Trophoblast cell (in vitro differentiated cells and primary cell): ENCODE measurements at regions not wholly inside any gene's neighbourhood (a gene's known extent, or its start where the extent isn't known, plus 50 kb on each side); places are given as distances from the start of the nearest gene placed in this dataset.

ENCODE experiments used
- DNase-seq, 2 donors: peaks; one replicate each; pipeline ENCODE4 v3.0.0-alpha.2; 2016
- H2AFZ ChIP-seq: 2 replicates; pipeline ENCODE4 v1.6.1; 2013; ENCODE audit warnings: low read length, moderate library complexity, mild to moderate bottlenecking; ENCODE audit not compliant: insufficient read depth, poor library complexity
- H2AK5ac ChIP-seq: 2 replicates; pipeline ENCODE4 v1.6.1; 2013; ENCODE audit warnings: mild to moderate bottlenecking, low read length
- H2BK120ac ChIP-seq: 2 replicates; pipeline ENCODE4 v1.6.1; 2013; ENCODE audit warnings: low read length, mild to moderate bottlenecking, moderate library complexity; ENCODE audit not compliant: insufficient read depth, poor library complexity
- H2BK12ac ChIP-seq: 2 replicates; pipeline ENCODE4 v1.6.1; 2013; ENCODE audit warnings: mild to moderate bottlenecking, low read length, moderate library complexity
- H2BK5ac ChIP-seq: 2 replicates; pipeline ENCODE4 v1.6.1; 2013; ENCODE audit warnings: low read length, low read depth, moderate library complexity, mild to moderate bottlenecking; ENCODE audit not compliant: poor library complexity
- H3K14ac ChIP-seq: 2 replicates; pipeline ENCODE4 v1.6.1; 2013; ENCODE audit warnings: mild to moderate bottlenecking, low read length
- H3K18ac ChIP-seq: 2 replicates; pipeline ENCODE4 v1.6.1; 2013; ENCODE audit warnings: mild to moderate bottlenecking, low read length
- H3K23ac ChIP-seq: 2 replicates; pipeline ENCODE4 v1.6.1; 2013; ENCODE audit warnings: low read length
- H3K27ac ChIP-seq: 2 replicates; pipeline ENCODE4 v1.5.1; 2013; ENCODE audit warnings: low read depth, mild to moderate bottlenecking, inconsistent platforms, low read length, moderate library complexity
- H3K27me3 ChIP-seq: 2 replicates; pipeline ENCODE4 v1.6.1; 2013; ENCODE audit warnings: inconsistent platforms, mild to moderate bottlenecking, low read length, moderate library complexity; ENCODE audit not compliant: insufficient read depth
- H3K36me3 ChIP-seq, 2 experiments: 1 replicate in 1 of 2; 2 replicates in 1 of 2; pipeline ENCODE4 v1.6.1; 2013; ENCODE audit warnings: low read length in 2 of 2, mild to moderate bottlenecking in 2 of 2, moderate library complexity in 1 of 2; ENCODE audit not compliant: insufficient read depth in 2 of 2, control insufficient read depth in 1 of 2
- H3K4ac ChIP-seq: 2 replicates; pipeline ENCODE4 v1.6.1; 2013; ENCODE audit warnings: low read depth, mild to moderate bottlenecking, low read length, moderate library complexity
- H3K4me1 ChIP-seq, 2 experiments: 1 replicate in 1 of 2; 2 replicates in 1 of 2; pipeline ENCODE4 v1.6.1; 2013; ENCODE audit warnings: low read length in 2 of 2, mild to moderate bottlenecking in 2 of 2, moderate library complexity in 1 of 2; ENCODE audit not compliant: insufficient read depth in 2 of 2, control insufficient read depth in 1 of 2
- H3K4me2 ChIP-seq: 2 replicates; pipeline ENCODE4 v1.6.1; 2013; ENCODE audit warnings: inconsistent platforms, mild to moderate bottlenecking, low read length, moderate library complexity
- H3K4me3 ChIP-seq: 2 replicates; pipeline ENCODE4 v1.5.1; 2013; ENCODE audit warnings: mild to moderate bottlenecking, low read depth, low read length, inconsistent platforms
- H3K79me1 ChIP-seq: one replicate; pipeline ENCODE4 v1.6.1; 2013; ENCODE audit warnings: low read length
- H3K79me2 ChIP-seq: 2 replicates; pipeline ENCODE4 v1.6.1; 2013; ENCODE audit warnings: low read length, mild to moderate bottlenecking; ENCODE audit not compliant: control insufficient read depth, insufficient read depth, poor library complexity
- H3K9ac ChIP-seq: 2 replicates; pipeline ENCODE4 v1.6.1; 2013; ENCODE audit warnings: mild to moderate bottlenecking, low read length
- H3K9me3 ChIP-seq: 2 replicates; pipeline ENCODE4 v1.6.1; 2013; ENCODE audit warnings: low read depth, mild to moderate bottlenecking, control low read depth, inconsistent platforms, low read length; ENCODE audit not compliant: insufficient read depth
- H4K12ac ChIP-seq: 2 replicates; pipeline ENCODE4 v1.6.1; 2013; ENCODE audit warnings: low read depth, mild to moderate bottlenecking, low read length, moderate library complexity
- H4K8ac ChIP-seq: 2 replicates; pipeline ENCODE4 v1.6.1; 2013; ENCODE audit warnings: low read depth, mild to moderate bottlenecking, low read length, moderate library complexity
- H4K91ac ChIP-seq: one replicate; pipeline ENCODE4 v1.6.1; 2013; ENCODE audit warnings: low read depth, mild to moderate bottlenecking, low read length, moderate library complexity
- WGBS: extraction: QIAGEN DNeasy Blood & Tissue Kit; methylation state at CpG from one replicate; pipeline ENCODE4 v1.1.7; 2013; ENCODE audit warnings: missing lambda C conversion rate; ENCODE audit not compliant: insufficient read length, insufficient coverage; ENCODE audit errors: extremely low coverage; 5-methylcytosine and 5-hydroxymethylcytosine counted together

- DNase-seq: no peak
- Histone ChIP-seq H3K36me3 (no peaks in the 10 kb centered on the region), H3K18ac (no peak overlapping the region), H3K4ac (no peak overlapping the region), H2BK120ac (no peak overlapping the region), H3K4me1 (no peaks in the 10 kb centered on the region), H4K8ac (no peak overlapping the region), H3K9ac (no peak overlapping the region), H2AFZ (no peak overlapping the region), H3K4me2 (no peak overlapping the region), H3K14ac (no peak overlapping the region), H3K4me3 (no peak overlapping the region), H3K79me2 (no peaks in the 10 kb centered on the region), H2BK5ac (no peak overlapping the region), H3K79me1 (no peaks in the 10 kb centered on the region), H4K12ac (no peak overlapping the region), H2BK12ac (no peak overlapping the region), H3K27ac (no peak overlapping the region), H3K23ac (no peak overlapping the region), H4K91ac (no peak overlapping the region), H3K9me3 (peaks cover 6% of the 10 kb centered on the region), H3K27me3 (no peaks in the 10 kb centered on the region), H2AK5ac (no peak overlapping the region)
- WGBS: no CpG with 5 or more reads among the region's 4 CpGs
These were observed 80.8 kb downstream of the FOXA2 start for GRCh38 chr20:22503577-22503976.

GRCh38 chr20:22502731-22503191, 81.6 kb downstream of the FOXA2 start:
- H2BK120ac ChIP-seq: no peak overlapping the region
- no peak for DNase-seq
- no peak overlapping the region for H4K12ac ChIP-seq
- no peak overlapping the region for H3K4me3 ChIP-seq
- no peak overlapping the region for H2AFZ ChIP-seq
- no peak overlapping the region for H2BK12ac ChIP-seq
- no peaks in the 10 kb centered on the region for H3K4me1 ChIP-seq
- no peak overlapping the region for H3K23ac ChIP-seq
- no peak overlapping the region for H3K4me2 ChIP-seq
- no peak overlapping the region for H4K91ac ChIP-seq
- H3K79me1 ChIP-seq: no peaks in the 10 kb centered on the region
- no peak overlapping the region for H3K4ac ChIP-seq
- no peaks in the 10 kb centered on the region for H3K27me3 ChIP-seq
- H2BK5ac ChIP-seq: no peak overlapping the region
- no peaks in the 10 kb centered on the region for H3K36me3 ChIP-seq
- no peak overlapping the region for H3K18ac ChIP-seq
- H3K27ac ChIP-seq: no peak overlapping the region
- no peak overlapping the region for H2AK5ac ChIP-seq
- H3K9ac ChIP-seq: no peak overlapping the region
- H3K9me3 ChIP-seq: peaks cover 6% of the 10 kb centered on the region
- H4K8ac ChIP-seq: no peak overlapping the region
- WGBS: no CpG with 5 or more reads among the region's 10 CpGs
- H3K14ac ChIP-seq: no peak overlapping the region
- H3K79me2 ChIP-seq: no peaks in the 10 kb centered on the region

- peaks cover 6% of the 10 kb centered on the region for H3K9me3 ChIP-seq
- no peak overlapping the region for H2BK120ac ChIP-seq
- no peak overlapping the region for H3K18ac ChIP-seq
- peak overlapping the region; percentile 60 for H3K9ac ChIP-seq
- no peak overlapping the region for H2BK12ac ChIP-seq
- H3K27me3 ChIP-seq: no peaks in the 10 kb centered on the region
- H3K27ac ChIP-seq: no peak overlapping the region
- H3K4me3 ChIP-seq: no peak overlapping the region
- H4K8ac ChIP-seq: no peak overlapping the region
- DNase-seq: no peak
- no peaks in the 10 kb centered on the region for H3K36me3 ChIP-seq
- H3K23ac ChIP-seq: no peak overlapping the region
- H4K91ac ChIP-seq: no peak overlapping the region
- no CpG with 5 or more reads among the region's 11 CpGs for WGBS
- H3K14ac ChIP-seq: no peak overlapping the region
- H3K79me2 ChIP-seq: no peaks in the 10 kb centered on the region
- no peaks in the 10 kb centered on the region for H3K79me1 ChIP-seq
- no peak overlapping the region for H2BK5ac ChIP-seq
- H2AK5ac ChIP-seq: no peak overlapping the region
- H3K4ac ChIP-seq: no peak overlapping the region
- no peaks in the 10 kb centered on the region for H3K4me1 ChIP-seq
- H4K12ac ChIP-seq: no peak overlapping the region
- H2AFZ ChIP-seq: no peak overlapping the region
- no peak overlapping the region for H3K4me2 ChIP-seq
These were observed 82.6 kb downstream of the FOXA2 start for GRCh38 chr20:22501566-22502344.

- no peak overlapping the region for H4K12ac ChIP-seq
- H4K8ac ChIP-seq: no peak overlapping the region
- H2AFZ ChIP-seq: no peak overlapping the region
- H2BK12ac ChIP-seq: no peak overlapping the region
- H3K4me1 ChIP-seq: no peaks in the 10 kb centered on the region
- H3K4ac ChIP-seq: no peak overlapping the region
- H3K27ac ChIP-seq: no peak overlapping the region
- H4K91ac ChIP-seq: no peak overlapping the region
- H2BK120ac ChIP-seq: no peak overlapping the region
- no peak overlapping the region for H3K14ac ChIP-seq
- H2BK5ac ChIP-seq: no peak overlapping the region
- no peak overlapping the region for H3K9ac ChIP-seq
- no peaks in the 10 kb centered on the region for H3K79me2 ChIP-seq
- H3K27me3 ChIP-seq: no peaks in the 10 kb centered on the region
- no peak overlapping the region for H2AK5ac ChIP-seq
- H3K79me1 ChIP-seq: no peaks in the 10 kb centered on the region
- peaks cover 6% of the 10 kb centered on the region for H3K9me3 ChIP-seq
- no peak overlapping the region for H3K23ac ChIP-seq
- H3K4me3 ChIP-seq: no peak overlapping the region
- H3K4me2 ChIP-seq: no peak overlapping the region
- H3K18ac ChIP-seq: no peak overlapping the region
- no peak for DNase-seq
- no peaks in the 10 kb centered on the region for H3K36me3 ChIP-seq
These were observed 83.3 kb downstream of the FOXA2 start for GRCh38 chr20:22501034-22501433.
